AML-193 (cell line): ENCODE measurements at regions not wholly inside any gene's neighbourhood (a gene's known extent, or its start where the extent isn't known, plus 50 kb on each side); places are given as distances from the start of the nearest gene placed in this dataset.
"Not testable (repeated sequence)": the region's sequence is repeated elsewhere in the genome, so short reads cannot be mapped to it uniquely, and the experiment has no call there.

Source experiments
- DNase-seq, 2 experiments: peaks; one replicate each; lab custom pipeline; 2025; lab: John Stamatoyannopoulos, UW

- DNase-seq, result not testable (repeated sequence)
Measured at GRCh38 chr20:18876394-18876793, 62.8 kb downstream of the SCP2D1 start.

DNA sequence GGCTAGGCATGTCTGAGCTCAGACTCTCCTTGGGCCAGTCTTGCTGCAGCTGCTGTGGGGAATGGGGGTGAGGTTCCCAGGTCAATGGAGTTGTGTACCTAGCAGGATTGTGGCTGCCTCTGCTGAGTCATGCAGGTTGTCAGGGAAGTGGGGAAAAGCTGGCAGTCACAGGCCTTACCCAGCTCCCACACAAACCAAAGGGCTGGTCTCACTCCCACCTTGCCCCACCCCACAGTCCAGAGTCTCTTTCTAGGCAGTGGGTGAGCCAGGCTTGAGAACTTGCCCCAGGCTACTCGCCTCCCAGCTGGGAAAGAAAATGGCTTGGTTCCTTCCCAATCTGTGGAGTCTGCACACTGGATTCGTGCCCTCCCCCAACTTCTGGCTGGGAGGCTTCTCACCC, 65.7 kb downstream of the SCP2D1 start:
- no peak for DNase-seq

DNA sequence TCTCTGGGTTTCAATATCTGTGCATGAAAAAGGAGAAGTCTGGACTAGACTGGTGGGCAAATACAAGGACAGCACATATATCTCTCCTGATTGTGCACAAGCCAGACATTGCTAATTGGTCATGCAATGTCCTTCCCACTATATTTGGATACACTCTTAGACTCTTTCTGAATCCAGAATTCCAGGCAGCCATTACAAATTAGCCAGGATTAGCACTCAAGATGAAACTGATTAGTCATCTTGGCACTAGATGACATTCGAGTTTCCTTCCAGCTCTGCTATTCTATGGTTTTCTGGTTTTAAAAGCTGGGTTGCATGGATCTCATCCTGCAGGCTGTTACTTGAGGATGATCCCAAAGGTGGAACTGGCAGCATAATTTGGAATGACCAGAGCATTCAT, 73.2 kb downstream of the SCP2D1 start:
- DNase-seq, result no peak

- DNase-seq, result no peak
Measured at GRCh38 chr20:18901980-18902737, 88.6 kb downstream of the SCP2D1 start.

GRCh38 chr20:18904192-18904591, 90.6 kb downstream of the SCP2D1 start:
- DNase-seq, result no peak

GRCh38 chr20:18904624-18905023, 91.0 kb downstream of the SCP2D1 start:
- DNase-seq, result peak in 1 of 2 experiments; percentile 2

DNA sequence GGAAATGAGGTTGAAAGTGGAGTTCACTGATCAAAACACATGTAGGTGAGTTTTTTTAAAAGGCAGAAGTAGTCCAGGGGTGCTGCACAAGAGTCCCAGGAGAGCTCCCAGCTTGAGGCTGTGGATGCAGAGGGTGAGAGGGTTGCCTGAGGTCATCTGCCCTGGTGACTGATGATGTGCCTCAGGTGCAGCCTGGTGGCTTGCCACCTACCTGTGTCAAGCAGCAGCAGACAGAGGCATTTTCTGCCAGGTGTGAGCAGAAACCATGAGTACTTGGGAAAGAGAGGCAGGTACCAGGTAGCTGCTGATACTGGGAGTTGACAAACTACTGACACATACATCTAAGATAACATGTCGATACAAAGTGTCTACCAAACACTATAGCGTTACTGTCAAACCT, 92.5 kb downstream of the SCP2D1 start:
- no peak for DNase-seq

- DNase-seq, result no peak
Measured at GRCh38 chr20:18907353-18907752, 93.8 kb downstream of the SCP2D1 start.

DNA sequence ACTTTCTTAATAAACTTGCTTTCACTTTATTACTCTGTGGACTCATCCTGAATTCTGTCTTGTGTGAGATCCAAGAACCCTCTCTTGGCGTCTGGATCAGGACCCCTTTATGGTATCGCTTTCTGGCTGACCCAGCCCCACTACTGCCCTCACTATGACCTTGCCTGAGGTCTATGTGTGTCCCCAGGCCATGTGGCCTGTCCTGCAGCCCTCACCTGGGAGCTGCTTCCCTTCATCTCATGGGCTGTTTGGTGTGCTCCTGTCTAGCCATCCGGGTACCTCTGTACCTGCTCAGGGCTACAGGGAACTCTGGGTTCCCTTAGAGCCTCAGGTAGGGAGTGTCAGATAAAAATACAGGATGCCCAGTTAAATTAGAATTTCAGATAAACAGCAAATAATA, 94.5 kb downstream of the SCP2D1 start:
- DNase-seq, result no peak

DNA sequence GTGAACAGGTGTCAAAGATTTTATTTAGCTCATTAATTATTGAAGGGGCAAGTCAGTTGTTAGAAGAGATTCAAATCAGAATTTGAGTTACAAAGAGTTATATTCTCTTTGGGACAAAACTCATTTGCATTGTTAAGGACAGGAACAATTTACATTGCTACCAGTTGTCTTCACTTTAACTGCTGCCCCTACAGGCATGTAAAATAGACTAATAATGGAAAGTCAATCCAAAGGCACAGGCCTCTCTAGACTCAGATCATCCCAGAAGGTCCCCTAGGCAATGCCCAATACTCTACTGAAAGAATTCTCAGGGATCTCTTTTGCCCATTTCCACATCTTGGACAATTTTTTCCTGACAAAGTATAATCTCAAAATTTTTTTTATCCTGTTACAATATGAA, 95.7 kb downstream of the SCP2D1 start:
- no peak for DNase-seq

DNA sequence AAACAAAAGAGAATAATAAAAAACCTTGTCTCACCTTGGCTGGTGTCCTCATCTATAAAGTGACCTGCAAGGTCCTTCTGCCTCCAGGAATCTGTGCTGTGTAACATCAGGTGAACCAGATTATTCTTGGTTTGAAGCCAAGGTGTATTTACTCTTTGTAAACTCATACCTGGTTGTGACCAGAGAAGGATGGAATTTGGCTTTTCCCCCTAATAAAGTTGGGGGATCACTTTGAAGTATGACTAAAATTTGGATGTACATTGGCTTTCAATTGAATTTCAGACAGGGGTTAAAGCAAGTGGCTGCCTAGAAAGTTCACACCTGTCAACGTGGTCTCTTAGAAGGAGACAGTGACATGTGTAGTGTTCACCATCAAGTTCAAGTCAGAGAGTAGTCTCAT, 100.1 kb downstream of the SCP2D1 start:
- no peak for DNase-seq

DNA sequence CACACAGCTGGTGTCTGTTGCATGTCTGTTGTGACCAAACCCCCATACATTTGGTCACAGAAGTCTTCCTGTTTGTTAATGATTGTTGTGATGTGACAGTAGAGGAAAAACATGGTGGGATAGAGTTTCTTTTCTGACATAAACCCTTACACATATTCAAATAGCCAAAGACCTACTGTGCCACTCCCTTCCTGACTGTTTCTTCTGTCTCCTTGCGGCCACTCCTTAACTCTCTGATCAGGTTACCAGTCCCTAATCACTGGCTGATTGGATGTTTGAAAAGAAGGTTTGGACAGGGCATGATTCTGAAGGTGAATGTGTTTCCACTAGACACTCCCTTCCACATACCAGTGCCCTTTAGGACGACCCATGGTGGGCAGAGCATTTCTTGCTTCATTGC, 101.2 kb downstream of the SCP2D1 start:
- DNase-seq, result no peak

DNA sequence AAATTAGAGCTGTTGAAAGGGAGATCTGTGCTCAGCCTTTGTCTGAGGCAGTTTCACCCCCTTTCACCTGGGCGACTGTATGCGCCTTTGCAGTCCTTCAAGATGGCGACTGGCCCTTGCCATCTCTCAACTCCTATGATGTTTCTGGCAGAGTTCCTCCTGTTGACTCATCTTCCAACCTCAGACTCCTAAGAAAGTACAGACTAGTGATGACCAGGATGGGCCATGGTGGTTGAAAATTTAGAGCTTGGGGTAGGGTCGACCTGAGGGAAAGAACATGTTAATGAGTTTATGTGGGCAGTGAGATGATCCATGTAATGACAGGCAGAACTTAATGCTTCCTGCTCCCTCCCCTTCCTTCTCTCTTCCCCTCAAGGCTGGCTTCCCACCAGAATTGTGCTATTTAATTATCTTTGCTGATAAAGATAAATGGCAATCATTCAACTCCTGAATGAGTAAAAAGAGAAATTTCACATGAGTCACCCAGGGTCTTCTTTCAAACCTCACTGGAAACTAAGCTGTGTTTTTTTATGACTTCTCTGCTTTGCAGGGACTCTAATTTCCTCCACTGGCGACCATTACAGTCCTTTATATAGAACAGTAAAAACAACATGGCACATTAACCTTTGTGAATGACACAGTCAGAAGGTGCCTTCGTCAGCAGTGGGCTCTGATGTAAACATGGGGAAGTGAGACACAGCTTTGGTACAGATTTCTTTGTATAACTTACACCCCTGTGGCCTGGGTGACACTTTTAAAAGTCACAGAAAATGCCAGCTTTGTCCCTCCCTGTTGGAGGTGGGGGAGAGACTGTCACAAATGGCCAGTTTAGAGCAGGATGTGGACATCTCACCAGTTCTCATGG, 103.5 kb downstream of the SCP2D1 start:
- no peak for DNase-seq

- no peak for DNase-seq
Measured at GRCh38 chr20:18919996-18920395, 106.4 kb downstream of the SCP2D1 start.

DNA sequence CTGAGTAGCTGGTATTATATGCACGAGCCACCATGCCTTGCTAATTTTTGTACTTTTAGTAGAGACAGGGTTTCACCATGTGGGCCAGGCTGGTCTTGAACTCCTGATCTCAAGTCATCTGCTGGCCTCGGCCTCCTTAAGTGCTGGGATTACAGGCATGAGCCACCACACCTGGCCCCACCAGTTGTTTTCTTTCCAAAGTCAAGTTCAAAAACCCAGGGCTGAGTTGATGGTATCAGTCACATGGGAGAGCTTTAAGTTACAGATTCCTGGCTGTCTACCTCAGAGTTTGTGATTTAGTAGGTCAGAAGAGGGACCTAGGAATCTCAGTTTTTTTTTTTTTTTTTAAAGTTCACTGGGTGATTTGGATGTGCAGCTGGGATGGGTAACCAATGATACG, 107.7 kb downstream of the SCP2D1 start:
- DNase-seq, result no peak

GRCh38 chr20:18922251-18922650, 108.7 kb downstream of the SCP2D1 start:
- no peak for DNase-seq

DNA sequence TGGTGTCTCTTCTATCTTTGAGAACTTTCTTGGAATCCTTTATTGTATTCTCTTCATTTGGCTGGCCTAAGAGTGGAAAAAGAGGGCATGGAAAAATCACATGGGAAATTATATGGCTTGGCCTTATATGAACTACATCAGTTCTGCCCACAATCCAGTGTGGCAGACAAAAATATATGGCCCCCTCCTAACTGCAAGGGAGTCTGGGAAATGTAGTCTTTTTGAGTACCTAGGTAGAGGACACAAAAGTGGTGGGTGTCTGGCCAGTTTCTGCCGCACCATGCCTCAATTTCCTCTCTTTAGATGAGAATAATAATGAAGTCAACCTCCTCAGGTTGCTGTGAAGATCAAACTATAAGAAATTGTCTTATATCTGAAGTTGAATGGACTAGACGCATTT, 109.3 kb downstream of the SCP2D1 start:
- no peak for DNase-seq

DNA sequence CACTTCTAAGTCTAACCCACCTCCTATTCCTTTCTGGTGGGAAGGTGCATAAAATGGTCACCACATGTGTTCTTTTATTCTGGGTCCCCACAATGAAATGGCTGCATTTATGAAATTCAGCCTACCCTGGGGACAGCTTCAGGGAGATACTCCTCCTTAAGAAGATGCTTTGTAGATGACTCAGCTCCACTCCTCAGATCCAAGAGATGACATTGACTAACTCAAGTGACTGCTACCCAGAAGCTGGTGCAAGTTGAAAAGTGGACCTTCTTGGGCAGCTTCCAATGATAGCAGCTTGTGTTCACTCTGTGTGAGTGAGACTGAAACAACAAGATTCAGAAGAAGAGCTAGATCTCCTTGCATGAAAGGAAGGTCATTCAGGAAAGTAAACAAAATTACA, 113.4 kb downstream of the SCP2D1 start:
- no peak for DNase-seq

DNA sequence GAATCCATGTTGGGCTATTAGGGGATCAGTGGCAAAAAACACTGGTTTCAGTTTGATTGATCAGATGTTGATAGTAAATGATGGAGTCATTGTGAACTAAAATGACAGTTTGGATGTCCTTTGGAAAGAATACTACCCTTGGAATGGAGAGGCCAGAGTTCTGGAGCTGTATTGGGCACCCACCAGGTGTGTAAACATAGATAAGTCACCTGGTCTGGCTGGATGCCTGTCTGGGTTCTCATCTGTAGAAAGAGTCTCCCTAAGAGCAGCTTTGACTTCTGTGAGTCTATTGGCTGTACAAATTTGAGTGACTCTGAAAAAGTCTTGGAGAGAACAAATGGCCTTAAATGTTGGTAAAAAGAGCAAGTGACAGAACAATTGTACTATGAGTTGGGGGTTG, 115.0 kb downstream of the SCP2D1 start:
- DNase-seq, result no peak

DNA sequence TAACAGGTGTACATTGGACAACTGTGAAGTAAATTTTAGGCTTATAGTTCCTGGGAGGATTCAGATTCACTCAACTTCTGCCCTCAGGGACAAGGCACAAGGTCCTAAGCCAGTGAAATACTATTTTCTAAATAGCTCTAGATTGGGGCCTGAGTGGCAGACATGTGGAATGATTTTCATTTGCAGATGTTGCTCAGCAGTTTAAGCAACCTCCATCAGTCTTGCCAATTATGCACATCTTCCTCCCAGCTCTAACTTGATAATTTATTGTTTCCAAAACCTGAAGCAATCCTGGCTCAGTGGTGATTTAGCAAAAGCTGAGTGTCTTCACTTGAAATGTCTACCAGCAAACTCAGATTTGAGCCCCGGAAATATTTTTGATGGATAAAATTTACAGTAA, 116.2 kb downstream of the SCP2D1 start:
- DNase-seq, result no peak

GRCh38 chr20:18943542-18943941, 130.0 kb downstream of the SCP2D1 start:
- no peak for DNase-seq

DNA sequence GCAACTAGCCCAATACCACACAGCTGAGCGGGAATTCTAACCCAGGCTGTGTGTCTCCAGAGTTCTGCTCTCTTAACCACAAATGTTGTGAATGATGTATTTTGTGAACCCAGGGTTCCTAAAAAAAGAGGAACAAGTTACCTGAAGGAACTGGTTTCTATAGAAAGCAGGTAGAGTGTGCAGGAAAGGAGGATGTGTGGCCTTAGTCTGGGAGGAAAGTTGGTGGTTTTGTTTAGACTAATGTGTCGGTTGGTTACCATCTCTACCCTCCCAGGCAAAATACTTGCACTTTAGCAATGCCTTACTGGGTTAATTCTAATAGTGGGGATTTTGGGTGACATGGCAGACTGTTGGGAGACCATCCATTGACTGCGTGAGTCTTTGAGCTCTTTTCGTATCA, 143.3 kb downstream of the SCP2D1 start:
- no peak for DNase-seq

GRCh38 chr20:18957328-18957727, 143.7 kb downstream of the SCP2D1 start:
- no peak for DNase-seq
